Muscle layer of colon (tissue), 2 donors: ENCODE measurements at regions not wholly inside any gene's neighbourhood (a gene's known extent, or its start where the extent isn't known, plus 50 kb on each side); places are given as distances from the start of the nearest gene placed in this dataset.

Source experiments
- H3K27ac ChIP-seq: one replicate; pipeline ENCODE4 v1.7.0; 2013; ENCODE audit warnings: low read depth, mild to moderate bottlenecking, low read length, moderate library complexity
- H3K27me3 ChIP-seq, 2 donors: one replicate each; pipeline ENCODE4 v1.7.0; 2013; ENCODE audit warnings: low read length in 2 of 2, mild to moderate bottlenecking in 2 of 2; ENCODE audit not compliant: insufficient read depth in 2 of 2, control insufficient read depth in 1 of 2
- H3K36me3 ChIP-seq: one replicate; pipeline ENCODE4 v1.7.0; 2013; ENCODE audit warnings: mild to moderate bottlenecking, low read length; ENCODE audit not compliant: insufficient read depth
- H3K4me1 ChIP-seq: one replicate; pipeline ENCODE4 v1.7.0; 2013; ENCODE audit warnings: mild to moderate bottlenecking, low read length; ENCODE audit not compliant: insufficient read depth
- H3K4me3 ChIP-seq, 2 donors: one replicate each; pipeline ENCODE4 v1.7.0; 2013; ENCODE audit warnings: low read length in 2 of 2, low read depth in 1 of 2, mild to moderate bottlenecking in 1 of 2, moderate library complexity in 1 of 2
- H3K9ac ChIP-seq: one replicate; pipeline ENCODE4 v1.7.0; 2013; ENCODE audit warnings: low read length
- H3K9me3 ChIP-seq: one replicate; pipeline ENCODE4 v1.7.0; 2013; ENCODE audit warnings: mild to moderate bottlenecking, low read length
- donor health status: abdominal sarcoma.
- donor health status: Adenocarcinoma of cecum.

GRCh38 chr1:208841436-208841835 lies 597.3 kb upstream of the PLXNA2 start:
- H3K27me3 ChIP-seq: no peaks in the 10 kb centered on the region
- H3K9me3 ChIP-seq: no peaks in the 10 kb centered on the region
- H3K4me3 ChIP-seq: no peak overlapping the region
- no peaks in the 10 kb centered on the region for H3K36me3 ChIP-seq
- no peaks in the 10 kb centered on the region for H3K4me1 ChIP-seq
- no peak overlapping the region for H3K9ac ChIP-seq
- no peak overlapping the region for H3K27ac ChIP-seq

- Histone ChIP-seq H3K27ac (no peak overlapping the region), H3K36me3 (no peaks in the 10 kb centered on the region), H3K9ac (no peak overlapping the region), H3K4me1 (no peaks in the 10 kb centered on the region), H3K9me3 (no peaks in the 10 kb centered on the region), H3K4me3 (no peak overlapping the region), H3K27me3 (no peaks in the 10 kb centered on the region)
Observed at GRCh38 chr1:208842451-208842850, 598.3 kb upstream of the PLXNA2 start.

GRCh38 chr1:208844158-208844557 lies 600.0 kb upstream of the PLXNA2 start:
- no peak overlapping the region for H3K4me3 ChIP-seq
- no peak overlapping the region for H3K27ac ChIP-seq
- H3K9ac ChIP-seq: no peak overlapping the region
- H3K27me3 ChIP-seq: no peaks in the 10 kb centered on the region
- no peaks in the 10 kb centered on the region for H3K9me3 ChIP-seq
- H3K36me3 ChIP-seq: no peaks in the 10 kb centered on the region
- no peaks in the 10 kb centered on the region for H3K4me1 ChIP-seq

- no peaks in the 10 kb centered on the region for H3K27me3 ChIP-seq
- H3K9me3 ChIP-seq: no peaks in the 10 kb centered on the region
- H3K4me3 ChIP-seq: no peak overlapping the region
- H3K27ac ChIP-seq: no peak overlapping the region
- H3K4me1 ChIP-seq: no peaks in the 10 kb centered on the region
- H3K36me3 ChIP-seq: no peaks in the 10 kb centered on the region
- no peak overlapping the region for H3K9ac ChIP-seq
Observed at GRCh38 chr1:208848854-208849253, 604.7 kb upstream of the PLXNA2 start.

GRCh38 chr1:208850442-208850841 lies 606.3 kb upstream of the PLXNA2 start:
- H3K4me1 ChIP-seq: no peaks in the 10 kb centered on the region
- H3K36me3 ChIP-seq: no peaks in the 10 kb centered on the region
- H3K4me3 ChIP-seq: no peak overlapping the region
- no peaks in the 10 kb centered on the region for H3K27me3 ChIP-seq
- no peaks in the 10 kb centered on the region for H3K9me3 ChIP-seq
- no peak overlapping the region for H3K9ac ChIP-seq
- no peak overlapping the region for H3K27ac ChIP-seq

GRCh38 chr1:208851366-208851765 lies 607.2 kb upstream of the PLXNA2 start:
- no peak overlapping the region for H3K9ac ChIP-seq
- no peak overlapping the region for H3K4me3 ChIP-seq
- H3K9me3 ChIP-seq: no peaks in the 10 kb centered on the region
- no peaks in the 10 kb centered on the region for H3K4me1 ChIP-seq
- no peak overlapping the region for H3K27ac ChIP-seq
- no peaks in the 10 kb centered on the region for H3K27me3 ChIP-seq
- H3K36me3 ChIP-seq: no peaks in the 10 kb centered on the region

GRCh38 chr1:208852911-208853310 lies 608.7 kb upstream of the PLXNA2 start:
- Histone ChIP-seq H3K4me1 (no peaks in the 10 kb centered on the region), H3K9me3 (no peaks in the 10 kb centered on the region), H3K36me3 (no peaks in the 10 kb centered on the region), H3K27ac (no peak overlapping the region), H3K9ac (no peak overlapping the region), H3K4me3 (no peak overlapping the region), H3K27me3 (no peaks in the 10 kb centered on the region)

GRCh38 chr1:208855403-208855802 lies 611.2 kb upstream of the PLXNA2 start:
- no peaks in the 10 kb centered on the region for H3K9me3 ChIP-seq
- no peak overlapping the region for H3K4me3 ChIP-seq
- no peak overlapping the region for H3K27ac ChIP-seq
- no peak overlapping the region for H3K9ac ChIP-seq
- no peaks in the 10 kb centered on the region for H3K36me3 ChIP-seq
- H3K4me1 ChIP-seq: no peaks in the 10 kb centered on the region
- no peaks in the 10 kb centered on the region for H3K27me3 ChIP-seq

GRCh38 chr1:208857465-208857864 lies 613.3 kb upstream of the PLXNA2 start:
- no peaks in the 10 kb centered on the region for H3K36me3 ChIP-seq
- no peak overlapping the region for H3K27ac ChIP-seq
- H3K9ac ChIP-seq: no peak overlapping the region
- H3K4me3 ChIP-seq: no peak overlapping the region
- no peaks in the 10 kb centered on the region for H3K27me3 ChIP-seq
- H3K4me1 ChIP-seq: no peaks in the 10 kb centered on the region
- H3K9me3 ChIP-seq: no peaks in the 10 kb centered on the region

GRCh38 chr1:208858738-208859137 lies 614.6 kb upstream of the PLXNA2 start:
- no peaks in the 10 kb centered on the region for H3K4me1 ChIP-seq
- no peaks in the 10 kb centered on the region for H3K9me3 ChIP-seq
- H3K9ac ChIP-seq: no peak overlapping the region
- no peaks in the 10 kb centered on the region for H3K27me3 ChIP-seq
- no peak overlapping the region for H3K4me3 ChIP-seq
- H3K27ac ChIP-seq: no peak overlapping the region
- no peaks in the 10 kb centered on the region for H3K36me3 ChIP-seq

GRCh38 chr1:208864366-208864965 lies 620.3 kb upstream of the PLXNA2 start:
- Histone ChIP-seq H3K4me1 (no peaks in the 10 kb centered on the region), H3K9me3 (no peaks in the 10 kb centered on the region), H3K4me3 (no peak overlapping the region), H3K9ac (no peak overlapping the region), H3K27ac (no peak overlapping the region), H3K36me3 (no peaks in the 10 kb centered on the region), H3K27me3 (no peaks in the 10 kb centered on the region)

- H3K27me3 ChIP-seq: no peaks in the 10 kb centered on the region
- H3K9me3 ChIP-seq: no peaks in the 10 kb centered on the region
- no peak overlapping the region for H3K9ac ChIP-seq
- H3K4me1 ChIP-seq: no peaks in the 10 kb centered on the region
- no peak overlapping the region for H3K27ac ChIP-seq
- H3K36me3 ChIP-seq: no peaks in the 10 kb centered on the region
- H3K4me3 ChIP-seq: no peak overlapping the region
Observed at GRCh38 chr1:208866386-208866955, 622.3 kb upstream of the PLXNA2 start.
